H9 (cell line): ENCODE measurements at regions not wholly inside any gene's neighbourhood (a gene's known extent, or its start where the extent isn't known, plus 50 kb on each side); places are given as distances from the start of the nearest gene placed in this dataset.

Experiments used
- DNase-seq: peaks from one replicate; pipeline ENCODE4 v3.0.0-alpha.2; 2017
- H2AFZ ChIP-seq: one replicate; pipeline ENCODE4 v1.6.1; 2013; ENCODE audit warnings: mild to moderate bottlenecking, low read length, control low read depth, moderate library complexity
- H2AK5ac ChIP-seq: 2 replicates; pipeline ENCODE4 v1.6.1; 2013; ENCODE audit warnings: low read length, control low read depth, mixed read lengths; ENCODE audit not compliant: insufficient read length
- H2BK120ac ChIP-seq: one replicate; pipeline ENCODE4 v1.6.1; 2013; ENCODE audit warnings: low read depth, mild to moderate bottlenecking, low read length, control low read depth, inconsistent platforms; ENCODE audit not compliant: poor library complexity, severe bottlenecking
- H2BK12ac ChIP-seq: 2 replicates; pipeline ENCODE4 v1.6.1; 2013; ENCODE audit warnings: low read length, control low read depth, mixed read lengths, low read depth; ENCODE audit not compliant: insufficient read length
- H2BK15ac ChIP-seq: 2 replicates; pipeline ENCODE4 v1.6.1; 2013; ENCODE audit warnings: low read depth, low read length, control low read depth
- H2BK20ac ChIP-seq: one replicate; pipeline ENCODE4 v1.6.1; 2013; ENCODE audit warnings: low read depth, mild to moderate bottlenecking, low read length, control low read depth, inconsistent platforms; ENCODE audit not compliant: poor library complexity, severe bottlenecking
- H2BK5ac ChIP-seq: 2 replicates; pipeline ENCODE4 v1.6.1; 2013; ENCODE audit warnings: low read length, control low read depth, mixed read lengths; ENCODE audit not compliant: insufficient read length
- H3K14ac ChIP-seq: 2 replicates; pipeline ENCODE4 v1.6.1; 2013; ENCODE audit warnings: low read length, control low read depth; ENCODE audit not compliant: insufficient read depth
- H3K18ac ChIP-seq: 2 replicates; pipeline ENCODE4 v1.6.1; 2013; ENCODE audit warnings: low read depth, mild to moderate bottlenecking, mixed read lengths, low read length, control low read depth; ENCODE audit not compliant: insufficient read length
- H3K23ac ChIP-seq: 2 replicates; pipeline ENCODE4 v1.6.1; 2013; ENCODE audit warnings: low read length, control low read depth, mixed read lengths, low read depth; ENCODE audit not compliant: insufficient read length
- H3K23me2 ChIP-seq: 2 replicates; pipeline ENCODE4 v1.6.1; 2013; ENCODE audit warnings: low read depth, mild to moderate bottlenecking, mixed read lengths, low read length, control low read depth; ENCODE audit not compliant: insufficient read length, poor library complexity, severe bottlenecking
- H3K27ac ChIP-seq: 2 replicates; pipeline ENCODE4 v1.5.1; 2013; ENCODE audit warnings: low read length, control low read depth, mixed read lengths, low read depth; ENCODE audit not compliant: insufficient read length
- H3K27me3 ChIP-seq: 2 replicates; pipeline ENCODE4 v1.6.1; 2013; ENCODE audit warnings: low read length, control low read depth, inconsistent platforms; ENCODE audit not compliant: insufficient read depth
- H3K4ac ChIP-seq: 2 replicates; pipeline ENCODE4 v1.6.1; 2013; ENCODE audit warnings: low read depth, mild to moderate bottlenecking, control low read depth, inconsistent platforms, low read length, moderate library complexity
- H3K4me1 ChIP-seq: 2 replicates; pipeline ENCODE4 v1.6.1; 2013; ENCODE audit warnings: low read length, control low read depth, inconsistent platforms; ENCODE audit not compliant: insufficient read depth
- H3K4me2 ChIP-seq: 2 replicates; pipeline ENCODE4 v1.6.1; 2013; ENCODE audit warnings: low read length, control low read depth, mixed read lengths; ENCODE audit not compliant: insufficient read length, insufficient read depth
- H3K56ac ChIP-seq: 2 replicates; pipeline ENCODE4 v1.6.1; 2013; ENCODE audit warnings: low read depth, mild to moderate bottlenecking, mixed read lengths, low read length, control low read depth; ENCODE audit not compliant: insufficient read length
- H3K79me1 ChIP-seq: 2 replicates; pipeline ENCODE4 v1.6.1; 2013; ENCODE audit warnings: low read depth, mild to moderate bottlenecking, moderate library complexity, low read length, control low read depth, inconsistent platforms; ENCODE audit not compliant: insufficient read depth, poor library complexity, severe bottlenecking
- H3K79me2 ChIP-seq: 2 replicates; pipeline ENCODE4 v1.6.1; 2013; ENCODE audit warnings: low read length, control low read depth, inconsistent platforms; ENCODE audit not compliant: insufficient read depth
- H3K9ac ChIP-seq: 2 replicates; pipeline ENCODE4 v1.6.1; 2013; ENCODE audit warnings: low read length, control low read depth, mixed read lengths; ENCODE audit not compliant: insufficient read length; ENCODE audit errors: extremely low read depth
- H3K9me3 ChIP-seq: one replicate; pipeline ENCODE4 v1.6.1; 2013; ENCODE audit warnings: low read depth, low read length, inconsistent platforms; ENCODE audit not compliant: control insufficient read depth
- H3T11ph ChIP-seq: one replicate; pipeline ENCODE4 v1.6.1; 2013; ENCODE audit warnings: mild to moderate bottlenecking, low read length, control low read depth, inconsistent platforms
- H4K20me1 ChIP-seq: one replicate; pipeline ENCODE4 v1.6.1; 2013; ENCODE audit not compliant: control insufficient read depth, insufficient read length, insufficient read depth
- H4K5ac ChIP-seq: 2 replicates; pipeline ENCODE4 v1.6.1; 2013; ENCODE audit warnings: low read depth, mild to moderate bottlenecking, mixed read lengths, low read length, control low read depth; ENCODE audit not compliant: insufficient read length
- H4K8ac ChIP-seq: replicated peaks from 2 replicates; pipeline ENCODE4 v1.6.1; 2013; ENCODE audit warnings: low read length, control low read depth, mixed read lengths, low read depth; ENCODE audit not compliant: insufficient read length
- H4K91ac ChIP-seq: 2 replicates; pipeline ENCODE4 v1.6.1; 2013; ENCODE audit warnings: low read depth, mild to moderate bottlenecking, moderate library complexity, mixed read lengths, low read length, control low read depth; ENCODE audit not compliant: insufficient read length
- H3K27ac Mint-ChIP-seq, 3 experiments: 2 replicates in 2 of 3; 3 replicates in 1 of 3; pipeline ENCODE4 v1.8.0; 2020 to 2021; ENCODE audit warnings: mixed read lengths in 3 of 3, mild to moderate bottlenecking in 1 of 3, moderate library complexity in 1 of 3
- H3K27me3 Mint-ChIP-seq: 2 replicates; pipeline ENCODE4 v1.8.0; 2021; ENCODE audit warnings: low read depth, mild to moderate bottlenecking, moderate library complexity, mixed read lengths
- H3K36me3 Mint-ChIP-seq, 3 experiments: 2 replicates in 2 of 3; 3 replicates in 1 of 3; pipeline ENCODE4 v1.8.0; 2020 to 2021; ENCODE audit warnings: low read depth in 3 of 3, mixed read lengths in 3 of 3; ENCODE audit not compliant: insufficient read depth in 1 of 3
- H3K4me1 Mint-ChIP-seq, 2 experiments: 2 replicates each; pipeline ENCODE4 v1.8.0; 2020; ENCODE audit warnings: mixed read lengths in 2 of 2
- H3K4me3 Mint-ChIP-seq, 2 experiments: 2 replicates in 1 of 2; 3 replicates in 1 of 2; pipeline ENCODE4 v1.8.0; 2020 to 2021; ENCODE audit warnings: mild to moderate bottlenecking in 2 of 2, mixed read lengths in 2 of 2, moderate library complexity in 1 of 2
- H3K9me3 Mint-ChIP-seq, 2 experiments: 2 replicates in 1 of 2; 3 replicates in 1 of 2; pipeline ENCODE4 v1.8.0; 2020; ENCODE audit warnings: mild to moderate bottlenecking in 2 of 2, mixed read lengths in 2 of 2, moderate library complexity in 1 of 2
- CTCF ChIP-seq: fragments of 200-600 bp; sonication (generic); conservative IDR thresholded peaks from 3 replicates; pipeline ENCODE4 v1.8.0; 2021; ENCODE audit warnings: antibody characterized with exemption, mild to moderate bottlenecking
- WGBS: extraction: QIAGEN DNeasy Blood & Tissue Kit; methylation state at CpG from one replicate; pipeline ENCODE4 v1.1.7; 2013; ENCODE audit warnings: missing lambda C conversion rate, low lambda C conversion rate, mixed read lengths; ENCODE audit not compliant: insufficient read length; ENCODE audit errors: extremely low coverage; 5-methylcytosine and 5-hydroxymethylcytosine counted together

GRCh38 chr10:47058032-47058702 is 146.9 kb downstream of the PTPN20 start:
- no peak overlapping the region for H3K18ac ChIP-seq
- H2BK12ac ChIP-seq = no peak overlapping the region
- no peaks in the 10 kb centered on the region for H3K23me2 ChIP-seq
- TF ChIP-seq CTCF = no peak
- H2AK5ac ChIP-seq = no peak overlapping the region
- H2BK5ac ChIP-seq = no peak overlapping the region
- no peaks in the 10 kb centered on the region for H3K9me3 ChIP-seq
- no peak overlapping the region for H2BK20ac ChIP-seq
- H3K4me2 ChIP-seq = no peak overlapping the region
- H2AFZ ChIP-seq = no peak overlapping the region
- no peak overlapping the region for H4K8ac ChIP-seq
- no peak overlapping the region for H3K27ac ChIP-seq
- no peak overlapping the region for H2BK15ac ChIP-seq
- no peaks in the 10 kb centered on the region for H3K27me3 ChIP-seq
- no CpG with 5 or more reads among the region's 9 CpGs for WGBS
- no peaks in the 10 kb centered on the region for H3K79me1 ChIP-seq
- no peak overlapping the region for H3K4me3 Mint-ChIP-seq
- H3K23ac ChIP-seq = no peak overlapping the region
- H3K4ac ChIP-seq = no peak overlapping the region
- no peak overlapping the region for H2BK120ac ChIP-seq
- H3K4me1 ChIP-seq = no peaks in the 10 kb centered on the region
- H4K20me1 ChIP-seq = no peaks in the 10 kb centered on the region
- H3K4me1 Mint-ChIP-seq = no peaks in the 10 kb centered on the region
- H3K9me3 Mint-ChIP-seq = peaks cover 0 to 3% of the 10 kb centered on the region in 2 experiments; a peak in 1 of 5 replicates
- no peak overlapping the region for H3K56ac ChIP-seq
- no peak overlapping the region for H3K9ac ChIP-seq
- no peak overlapping the region for H4K5ac ChIP-seq
- peaks cover 11% of the 10 kb centered on the region for H3K27me3 Mint-ChIP-seq
- no peak overlapping the region for H4K91ac ChIP-seq
- H3K27ac Mint-ChIP-seq = no peak overlapping the region
- no peaks in the 10 kb centered on the region for H3K79me2 ChIP-seq
- H3T11ph ChIP-seq = no peak overlapping the region
- no peak for DNase-seq
- H3K36me3 Mint-ChIP-seq = no peaks in the 10 kb centered on the region
- no peak overlapping the region for H3K14ac ChIP-seq
